Right lobe of liver (tissue), 4 donors: ENCODE measurements at regions not wholly inside any gene's neighbourhood (a gene's known extent, or its start where the extent isn't known, plus 50 kb on each side); places are given as distances from the start of the nearest gene placed in this dataset.

Experiments
- POLR2A ChIP-seq: fragments of 450-650 bp; IDR thresholded peaks from one replicate; pipeline ENCODE4 v1.6.1; 2017; ENCODE audit warnings: antibody characterized with exemption, mild to moderate bottlenecking
- TF ChIP-seq, protein P1 (sequence below), 4 donors: fragments of 200-600 bp in 3 of 4; fragments of 450-650 bp in 1 of 4; IDR thresholded peaks; one replicate each; pipeline versions ENCODE4 v1.5.1 to v1.8.0; 2016 to 2022; ENCODE audit warnings: antibody characterized with exemption in 4 of 4, mild to moderate bottlenecking in 2 of 4
- donor health status: DM: no; HTN: no; CAD: no.
- donor health status: DM: no; HTN: no; CAD: no.
- donor health status: DM: no; HTN: yes; CAD: no.

- TF ChIP-seq, protein P1, sequence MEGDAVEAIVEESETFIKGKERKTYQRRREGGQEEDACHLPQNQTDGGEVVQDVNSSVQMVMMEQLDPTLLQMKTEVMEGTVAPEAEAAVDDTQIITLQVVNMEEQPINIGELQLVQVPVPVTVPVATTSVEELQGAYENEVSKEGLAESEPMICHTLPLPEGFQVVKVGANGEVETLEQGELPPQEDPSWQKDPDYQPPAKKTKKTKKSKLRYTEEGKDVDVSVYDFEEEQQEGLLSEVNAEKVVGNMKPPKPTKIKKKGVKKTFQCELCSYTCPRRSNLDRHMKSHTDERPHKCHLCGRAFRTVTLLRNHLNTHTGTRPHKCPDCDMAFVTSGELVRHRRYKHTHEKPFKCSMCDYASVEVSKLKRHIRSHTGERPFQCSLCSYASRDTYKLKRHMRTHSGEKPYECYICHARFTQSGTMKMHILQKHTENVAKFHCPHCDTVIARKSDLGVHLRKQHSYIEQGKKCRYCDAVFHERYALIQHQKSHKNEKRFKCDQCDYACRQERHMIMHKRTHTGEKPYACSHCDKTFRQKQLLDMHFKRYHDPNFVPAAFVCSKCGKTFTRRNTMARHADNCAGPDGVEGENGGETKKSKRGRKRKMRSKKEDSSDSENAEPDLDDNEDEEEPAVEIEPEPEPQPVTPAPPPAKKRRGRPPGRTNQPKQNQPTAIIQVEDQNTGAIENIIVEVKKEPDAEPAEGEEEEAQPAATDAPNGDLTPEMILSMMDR (IDR thresholded peaks at IDR 0.05), result no peak
- no peak for TF ChIP-seq POLR2A
Measured at GRCh38 chr9:71213633-71214032, 92.2 kb upstream of the TRPM3 start.
